ENCODE measurements at regions not wholly inside any gene's neighbourhood (a gene's known extent, or its start where the extent isn't known, plus 50 kb on each side); places are given as distances from the start of the nearest gene placed in this dataset.

DNA sequence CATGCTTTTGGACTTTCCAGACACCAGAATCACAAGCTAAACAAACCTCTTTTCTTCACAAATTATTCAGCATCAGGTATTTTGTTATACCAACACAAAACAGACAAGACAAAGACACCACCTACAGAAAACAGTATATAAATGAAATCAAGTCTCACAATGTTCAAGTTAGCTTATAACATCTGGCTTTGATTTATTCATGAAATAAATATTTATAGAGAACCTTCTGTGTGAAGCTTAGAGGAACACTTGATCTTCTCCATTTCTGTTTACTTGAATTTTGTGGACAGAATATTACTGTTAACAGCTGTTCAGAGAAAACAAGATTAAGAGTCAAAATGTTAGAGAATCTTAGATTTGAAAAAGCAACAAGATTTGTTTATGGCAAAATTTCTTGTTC lies 137.4 kb upstream of the PRR16 start (continued):
- TF ChIP-seq PCBP1 (IDR thresholded peaks at IDR 0.05; ENCODE audit: low read depth, low read length, poor library complexity, severe bottlenecking) (no peak), SP1 (CRISPR knock-in tag; IDR thresholded peaks at IDR 0.05) (no peak), LEF1 (IDR thresholded peaks at IDR 0.05) (no peak), FOXJ2 (tag; IDR thresholded peaks at IDR 0.05) (no peak)
- TF ChIP-seq, protein P1, sequence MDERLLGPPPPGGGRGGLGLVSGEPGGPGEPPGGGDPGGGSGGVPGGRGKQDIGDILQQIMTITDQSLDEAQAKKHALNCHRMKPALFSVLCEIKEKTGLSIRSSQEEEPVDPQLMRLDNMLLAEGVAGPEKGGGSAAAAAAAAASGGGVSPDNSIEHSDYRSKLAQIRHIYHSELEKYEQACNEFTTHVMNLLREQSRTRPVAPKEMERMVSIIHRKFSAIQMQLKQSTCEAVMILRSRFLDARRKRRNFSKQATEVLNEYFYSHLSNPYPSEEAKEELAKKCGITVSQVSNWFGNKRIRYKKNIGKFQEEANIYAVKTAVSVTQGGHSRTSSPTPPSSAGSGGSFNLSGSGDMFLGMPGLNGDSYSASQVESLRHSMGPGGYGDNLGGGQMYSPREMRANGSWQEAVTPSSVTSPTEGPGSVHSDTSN (CRISPR knock-in tag; IDR thresholded peaks at IDR 0.05; ENCODE audit: low read depth) = no peak
- TF ChIP-seq, protein P1 (tag; conservative IDR thresholded peaks at IDR 0.05; ENCODE audit: low read depth) = no peak

- Histone ChIP-seq H2AFZ (ENCODE audit: low read depth, low read length) (no peak overlapping the region), H3K36me3 (ENCODE audit: control insufficient read depth, insufficient read depth, low read length) (no peaks in the 10 kb centered on the region), H3K27me3 (ENCODE audit: control insufficient read depth in 2 of 2, insufficient read depth in 2 of 2, low read length in 2 of 2) (no peaks in the 10 kb centered on the region), H4K20me1 (replicated peaks; ENCODE audit: control insufficient read depth, insufficient read depth, low read length) (no peaks in the 10 kb centered on the region), H3K27ac (ENCODE audit: extremely low read depth, low read depth, low read length) (no peak overlapping the region), H3K9ac (ENCODE audit: insufficient read depth in 1 of 2, low read depth in 2 of 2, low read length in 2 of 2) (no peak overlapping the region), H3K9me3 (replicated peaks; ENCODE audit: control insufficient read depth, insufficient read depth, low read depth, low read length) (no peaks in the 10 kb centered on the region), H3K4me3 (no peak overlapping the region), H3K4me1 (replicated peaks in 1 of 2; ENCODE audit: control insufficient read depth in 2 of 2, insufficient read depth in 2 of 2, low read length in 2 of 2) (no peaks in the 10 kb centered on the region), H3K9me1 (ENCODE audit: control insufficient read depth, insufficient read depth, low read length) (no peaks in the 10 kb centered on the region), H3K79me2 (ENCODE audit: control insufficient read depth, insufficient read depth, low read length) (no peaks in the 10 kb centered on the region), H3K4me2 (ENCODE audit: insufficient read depth, low read length) (no peak overlapping the region)
- 8% methylated on average over 2 of the region's 2 CpGs for WGBS (ENCODE audit: insufficient coverage, low coverage, missing lambda C conversion rate)
- DNase-seq (ENCODE audit: extremely low read depth in 1 of 4, low spot score in 3 of 4) (no peak), ATAC-seq (no peak), FAIRE-seq (no peak)
- CTCF ChIA-PET (ENCODE audit: low intra/inter-chr PET ratio) = no interaction called here
- no TSS peak for BruUV-seq (replicated peaks)
- POLR2A ChIA-PET = no interaction called here
- in situ Hi-C loops (cut with MboI) = no loop called here
- intact Hi-C loops (cut with micrococcal nuclease) = no loop called here
- no peak for TF ChIP-seq MEIS2 (IDR thresholded peaks at IDR 0.05; ENCODE audit: partially characterized antibody)
- TF ChIP-seq, protein P2, sequence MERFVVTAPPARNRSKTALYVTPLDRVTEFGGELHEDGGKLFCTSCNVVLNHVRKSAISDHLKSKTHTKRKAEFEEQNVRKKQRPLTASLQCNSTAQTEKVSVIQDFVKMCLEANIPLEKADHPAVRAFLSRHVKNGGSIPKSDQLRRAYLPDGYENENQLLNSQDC (CRISPR knock-in tag; IDR thresholded peaks at IDR 0.05) = no peak
- TF ChIP-seq, protein P3, sequence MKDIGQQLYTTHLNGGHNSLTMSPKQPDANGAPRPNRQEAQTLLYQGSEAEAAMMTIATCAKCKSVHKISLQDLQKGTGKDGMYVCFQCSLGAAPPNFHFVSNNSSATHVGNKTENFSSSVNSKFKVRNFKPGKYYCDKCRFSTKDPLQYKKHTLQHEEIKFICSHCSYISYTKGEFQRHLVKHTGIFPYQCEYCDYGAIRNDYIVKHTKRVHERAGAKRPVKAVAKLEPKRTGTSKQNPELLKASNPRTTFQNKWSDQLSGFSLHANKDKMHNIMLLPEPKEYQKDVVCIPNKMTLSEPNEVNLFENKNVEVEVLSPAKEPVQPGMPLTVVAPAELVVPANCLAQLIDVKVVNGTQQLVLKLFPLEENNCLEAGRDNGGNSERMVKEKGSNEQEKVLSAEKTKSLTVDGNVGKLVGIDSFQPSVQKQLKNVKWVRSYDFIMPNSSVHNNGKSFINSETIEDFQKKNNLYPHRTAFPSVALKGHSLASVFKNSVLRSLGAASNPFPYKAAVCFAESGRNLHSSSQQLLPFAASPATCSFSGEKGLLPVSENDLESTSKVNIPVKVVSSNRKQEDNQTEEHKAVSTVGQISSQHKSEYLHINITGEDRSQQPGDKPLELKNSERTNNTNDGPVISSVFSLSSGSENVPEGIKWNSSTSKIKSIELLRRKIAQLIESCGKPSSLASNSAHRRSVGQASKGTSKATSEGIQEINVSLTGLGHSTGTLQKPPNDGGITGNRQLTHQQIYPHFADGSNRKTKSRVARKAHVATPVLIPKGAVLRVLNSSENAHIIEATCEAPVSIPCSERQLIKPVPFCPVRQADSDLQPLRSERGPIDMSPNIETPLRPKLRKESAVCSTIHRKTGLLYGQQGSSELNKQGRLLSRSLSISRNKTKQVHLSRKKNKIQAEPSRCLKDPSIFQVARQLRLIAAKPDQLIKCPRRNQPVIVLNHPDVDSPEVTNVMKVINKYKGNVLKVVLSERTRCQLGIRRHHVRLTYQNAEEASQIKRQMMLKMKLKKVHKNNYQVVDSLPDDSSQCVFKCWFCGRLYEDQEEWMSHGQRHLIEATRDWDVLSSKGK (CRISPR knock-in tag; IDR thresholded peaks at IDR 0.05) = no peak
- no peak for TF ChIP-seq HNRNPLL (IDR thresholded peaks at IDR 0.05; ENCODE audit: low read depth, low read length, poor library complexity, severe bottlenecking)
- no peak for TF ChIP-seq ZFP1 (CRISPR knock-in tag; IDR thresholded peaks at IDR 0.05)
- TF ChIP-seq ZNF707 (CRISPR knock-in tag; conservative IDR thresholded peaks at IDR 0.05) = no peak
- TF ChIP-seq, protein P4, sequence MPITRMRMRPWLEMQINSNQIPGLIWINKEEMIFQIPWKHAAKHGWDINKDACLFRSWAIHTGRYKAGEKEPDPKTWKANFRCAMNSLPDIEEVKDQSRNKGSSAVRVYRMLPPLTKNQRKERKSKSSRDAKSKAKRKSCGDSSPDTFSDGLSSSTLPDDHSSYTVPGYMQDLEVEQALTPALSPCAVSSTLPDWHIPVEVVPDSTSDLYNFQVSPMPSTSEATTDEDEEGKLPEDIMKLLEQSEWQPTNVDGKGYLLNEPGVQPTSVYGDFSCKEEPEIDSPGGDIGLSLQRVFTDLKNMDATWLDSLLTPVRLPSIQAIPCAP (CRISPR knock-in tag; IDR thresholded peaks at IDR 0.05; ENCODE audit: borderline replicate concordance) = no peak
Measured at GRCh38 chr5:120327180-120327579, 136.9 kb upstream of the PRR16 start.

Data from K562 (cell line).